ENCODE measurements at regions not wholly inside any gene's neighbourhood (a gene's known extent, or its start where the extent isn't known, plus 50 kb on each side); places are given as distances from the start of the nearest gene placed in this dataset.

DNA sequence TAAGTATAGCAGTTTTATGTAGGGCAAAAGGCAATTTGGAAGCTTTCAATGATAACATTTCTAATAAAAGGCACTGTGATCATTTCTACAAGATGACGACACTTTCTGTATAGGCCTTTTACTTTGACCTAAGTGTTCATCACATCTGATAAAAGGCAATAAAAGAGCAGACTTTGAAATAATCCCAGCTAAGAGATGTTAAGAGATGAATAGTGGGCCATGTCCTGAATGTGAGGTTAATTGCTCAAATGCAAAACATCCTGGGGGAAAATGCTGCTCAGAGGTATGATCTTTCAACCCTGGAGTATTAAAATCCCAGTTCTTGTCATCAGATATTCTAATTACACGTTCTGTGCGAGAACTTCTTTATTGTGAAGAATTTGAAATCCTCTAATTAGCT lies 677.6 kb downstream of the SOCS6 start:
- no peak for DNase-seq (ENCODE audit: low spot score)
- no peaks in the 10 kb centered on the region for H3K4me1 ChIP-seq
- Mint-ChIP-seq H3K36me3 (no peaks in the 10 kb centered on the region), H3K27me3 (ENCODE audit: insufficient read depth, low read depth) (no peaks in the 10 kb centered on the region), H3K4me3 (no peak overlapping the region), H3K27ac (no peak overlapping the region), H3K4me1 (no peaks in the 10 kb centered on the region), H3K9me3 (peaks cover 2% of the 10 kb centered on the region)
- H3K79me2 ChIP-seq (ENCODE audit: low read depth): no peaks in the 10 kb centered on the region
- TF ChIP-seq EZH2phosphoT487 (IDR thresholded peaks at IDR 0.05) (no peak), EZH2 (IDR thresholded peaks at IDR 0.05) (no peak)
- TF ChIP-seq, protein P1, sequence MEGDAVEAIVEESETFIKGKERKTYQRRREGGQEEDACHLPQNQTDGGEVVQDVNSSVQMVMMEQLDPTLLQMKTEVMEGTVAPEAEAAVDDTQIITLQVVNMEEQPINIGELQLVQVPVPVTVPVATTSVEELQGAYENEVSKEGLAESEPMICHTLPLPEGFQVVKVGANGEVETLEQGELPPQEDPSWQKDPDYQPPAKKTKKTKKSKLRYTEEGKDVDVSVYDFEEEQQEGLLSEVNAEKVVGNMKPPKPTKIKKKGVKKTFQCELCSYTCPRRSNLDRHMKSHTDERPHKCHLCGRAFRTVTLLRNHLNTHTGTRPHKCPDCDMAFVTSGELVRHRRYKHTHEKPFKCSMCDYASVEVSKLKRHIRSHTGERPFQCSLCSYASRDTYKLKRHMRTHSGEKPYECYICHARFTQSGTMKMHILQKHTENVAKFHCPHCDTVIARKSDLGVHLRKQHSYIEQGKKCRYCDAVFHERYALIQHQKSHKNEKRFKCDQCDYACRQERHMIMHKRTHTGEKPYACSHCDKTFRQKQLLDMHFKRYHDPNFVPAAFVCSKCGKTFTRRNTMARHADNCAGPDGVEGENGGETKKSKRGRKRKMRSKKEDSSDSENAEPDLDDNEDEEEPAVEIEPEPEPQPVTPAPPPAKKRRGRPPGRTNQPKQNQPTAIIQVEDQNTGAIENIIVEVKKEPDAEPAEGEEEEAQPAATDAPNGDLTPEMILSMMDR (IDR thresholded peaks at IDR 0.05): no peak
- H3K4me2 ChIP-seq: no peak overlapping the region
- no peak overlapping the region for H2AFZ ChIP-seq (replicated peaks)
- no peak overlapping the region for H3K27ac ChIP-seq
- H3F3A ChIP-seq (ENCODE audit: low read depth): no peaks in the 10 kb centered on the region
- no peak overlapping the region for H3K9ac ChIP-seq
- H4K20me1 ChIP-seq (ENCODE audit: low read depth): no peaks in the 10 kb centered on the region
- no peaks in the 10 kb centered on the region for H3K36me3 ChIP-seq
- H3K4me3 ChIP-seq: no peak overlapping the region
- H3K9me3 ChIP-seq (ENCODE audit: low read depth): no peaks in the 10 kb centered on the region
- H3K27me3 ChIP-seq: no peaks in the 10 kb centered on the region

DNA sequence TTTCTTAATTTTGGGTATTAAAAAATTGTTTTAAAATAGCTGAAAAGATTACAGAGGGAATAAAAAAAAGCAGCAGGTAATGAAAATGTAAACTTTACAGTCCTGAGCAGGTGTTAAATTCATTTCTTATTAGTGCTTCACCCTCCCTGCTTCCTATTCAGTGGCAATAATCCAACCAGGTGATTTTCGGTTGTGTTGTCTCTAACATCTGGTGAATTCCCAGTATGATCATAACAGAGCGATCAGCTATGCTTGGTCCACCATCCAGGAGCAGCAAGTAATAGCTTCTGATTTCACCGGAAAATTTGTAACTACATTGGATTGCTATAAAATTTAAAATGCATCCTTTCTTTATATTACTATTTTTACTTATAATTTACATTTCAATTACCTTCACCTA lies 673.1 kb downstream of the SOCS6 start:
- H3K27ac Mint-ChIP-seq: no peak overlapping the region
- no peaks in the 10 kb centered on the region for H3K9me3 ChIP-seq (ENCODE audit: low read depth)
- H3F3A ChIP-seq (ENCODE audit: low read depth): no peaks in the 10 kb centered on the region

DNA sequence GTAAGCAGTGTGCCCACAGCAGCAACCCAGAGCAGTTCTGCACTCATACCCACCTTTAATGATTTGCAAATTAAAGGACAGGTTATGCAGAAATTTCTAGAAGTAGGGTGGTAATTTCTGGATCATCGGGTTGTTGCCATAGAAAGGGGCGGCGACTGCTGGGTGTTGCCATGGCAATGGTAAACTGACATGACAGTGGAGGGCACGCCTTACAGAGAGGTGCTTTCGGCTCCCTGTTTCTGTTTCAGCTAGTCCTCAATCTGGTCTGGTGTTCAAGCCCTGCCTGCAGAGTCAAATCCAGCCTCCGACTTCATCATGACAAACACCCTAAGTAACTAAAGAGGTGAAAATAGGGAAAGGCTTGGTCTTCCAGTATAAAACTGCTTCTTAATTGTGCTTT lies 667.7 kb downstream of the SOCS6 start:
- TF ChIP-seq EZH2 (IDR thresholded peaks at IDR 0.05): no peak
- TF ChIP-seq, protein P1 (IDR thresholded peaks at IDR 0.05): no peak
- TF ChIP-seq EZH2phosphoT487 (IDR thresholded peaks at IDR 0.05): no peak
- no peak overlapping the region for H3K4me3 ChIP-seq
- H3F3A ChIP-seq (ENCODE audit: low read depth): no peaks in the 10 kb centered on the region
- H3K4me2 ChIP-seq: no peak overlapping the region
- no peak for DNase-seq (ENCODE audit: low spot score)
- H3K27me3 ChIP-seq: no peaks in the 10 kb centered on the region
- H3K36me3 ChIP-seq: no peaks in the 10 kb centered on the region
- H4K20me1 ChIP-seq (ENCODE audit: low read depth): no peaks in the 10 kb centered on the region
- no peak overlapping the region for H3K9ac ChIP-seq
- peaks cover 2% of the 10 kb centered on the region for H3K4me1 ChIP-seq
- H3K36me3 Mint-ChIP-seq: no peaks in the 10 kb centered on the region
- no peaks in the 10 kb centered on the region for H3K27me3 Mint-ChIP-seq (ENCODE audit: insufficient read depth, low read depth)
- no peak overlapping the region for H2AFZ ChIP-seq (replicated peaks)
- H3K9me3 Mint-ChIP-seq: no peaks in the 10 kb centered on the region
- no peak overlapping the region for H3K27ac ChIP-seq
- no peak overlapping the region for H3K27ac Mint-ChIP-seq
- H3K4me1 Mint-ChIP-seq: peaks cover 3% of the 10 kb centered on the region
- H3K79me2 ChIP-seq (ENCODE audit: low read depth): no peaks in the 10 kb centered on the region
- H3K9me3 ChIP-seq (ENCODE audit: low read depth): no peaks in the 10 kb centered on the region
- H3K4me3 Mint-ChIP-seq: no peak overlapping the region

More for the DNA sequence above, 673.1 kb downstream of the SOCS6 start:
- Histone ChIP-seq H3K4me3 (no peak overlapping the region), H3K9ac (no peak overlapping the region), H3K27me3 (no peaks in the 10 kb centered on the region), H3K79me2 (ENCODE audit: low read depth) (no peaks in the 10 kb centered on the region), H4K20me1 (ENCODE audit: low read depth) (no peaks in the 10 kb centered on the region), H3K4me2 (no peak overlapping the region), H3K36me3 (no peaks in the 10 kb centered on the region), H3K4me1 (no peaks in the 10 kb centered on the region), H2AFZ (replicated peaks) (no peak overlapping the region), H3K27ac (no peak overlapping the region)
- Mint-ChIP-seq H3K4me3 (no peak overlapping the region), H3K4me1 (no peaks in the 10 kb centered on the region), H3K9me3 (no peaks in the 10 kb centered on the region), H3K27me3 (ENCODE audit: insufficient read depth, low read depth) (no peaks in the 10 kb centered on the region), H3K36me3 (no peaks in the 10 kb centered on the region)
- TF ChIP-seq EZH2phosphoT487 (IDR thresholded peaks at IDR 0.05): no peak
- no peak for TF ChIP-seq EZH2 (IDR thresholded peaks at IDR 0.05)
- TF ChIP-seq, protein P1 (IDR thresholded peaks at IDR 0.05): no peak
- DNase-seq (ENCODE audit: low spot score): no peak
